Mucosa of gallbladder (tissue), 1 donor: ENCODE measurements at regions not wholly inside any gene's neighbourhood (a gene's known extent, or its start where the extent isn't known, plus 50 kb on each side); places are given as distances from the start of the nearest gene placed in this dataset.
"Not testable (repeated sequence)": the region's sequence is repeated elsewhere in the genome, so short reads cannot be mapped to it uniquely, and the experiment has no call there.

Experiments
- DNase-seq: peaks from one replicate; pipeline ENCODE4 v3.0.0-alpha.2; 2020; ENCODE audit warnings: low spot score
- donor health status: DM: no; HTN: no; CAD: no.

GRCh38 chr3:118504906-118505305 lies 529.7 kb downstream of the IGSF11 start:
- no peak for DNase-seq

- DNase-seq, result no peak
Observed at GRCh38 chr3:118505784-118506183, 528.9 kb downstream of the IGSF11 start.

- DNase-seq, result no peak
Observed at GRCh38 chr3:118511402-118511801, 523.2 kb downstream of the IGSF11 start.

GRCh38 chr3:118512301-118512700 lies 522.3 kb downstream of the IGSF11 start:
- no peak for DNase-seq

GRCh38 chr3:118525077-118525476 lies 509.6 kb downstream of the IGSF11 start:
- no peak for DNase-seq

GRCh38 chr3:118526758-118527513 lies 507.7 kb downstream of the IGSF11 start:
- no peak for DNase-seq

GRCh38 chr3:118527514-118528044 lies 507.1 kb downstream of the IGSF11 start:
- no peak for DNase-seq

GRCh38 chr3:118529554-118529953 lies 505.1 kb downstream of the IGSF11 start:
- no peak for DNase-seq

GRCh38 chr3:118530350-118530922 lies 504.2 kb downstream of the IGSF11 start:
- no peak for DNase-seq

- not testable (repeated sequence) for DNase-seq
Observed at GRCh38 chr3:118530927-118531356, 503.7 kb downstream of the IGSF11 start.

GRCh38 chr3:118531816-118532215 lies 502.8 kb downstream of the IGSF11 start:
- DNase-seq, result no peak

GRCh38 chr3:118533676-118534075 lies 501.0 kb downstream of the IGSF11 start:
- no peak for DNase-seq

GRCh38 chr3:118534519-118534918 lies 500.1 kb downstream of the IGSF11 start:
- no peak for DNase-seq

GRCh38 chr3:118536764-118537163 lies 497.9 kb downstream of the IGSF11 start:
- no peak for DNase-seq

- DNase-seq, result no peak
Observed at GRCh38 chr3:118537454-118537853, 497.2 kb downstream of the IGSF11 start.

GRCh38 chr3:118538187-118538586 lies 496.5 kb downstream of the IGSF11 start:
- no peak for DNase-seq

- DNase-seq, result not testable (repeated sequence)
Observed at GRCh38 chr3:118539820-118540447, 494.7 kb downstream of the IGSF11 start.

GRCh38 chr3:118540448-118540821 lies 494.2 kb downstream of the IGSF11 start:
- not testable (repeated sequence) for DNase-seq

- no peak for DNase-seq
Observed at GRCh38 chr3:118540826-118541225, 493.8 kb downstream of the IGSF11 start.

- DNase-seq, result no peak
Observed at GRCh38 chr3:118541796-118542195, 492.9 kb downstream of the IGSF11 start.

- no peak for DNase-seq
Observed at GRCh38 chr3:118543832-118544231, 490.8 kb downstream of the IGSF11 start.

GRCh38 chr3:118544458-118544857 lies 490.2 kb downstream of the IGSF11 start:
- no peak for DNase-seq

GRCh38 chr3:118548434-118548833 lies 486.2 kb downstream of the IGSF11 start:
- DNase-seq, result no peak
